Activated CD4-positive, CD25-positive, alpha-beta regulatory T cell treated with anti-CD3 and anti-CD28 coated beads, Interleukin-2, amount 50 U/mL, for 24 hours (primary cell): ENCODE measurements at regions not wholly inside any gene's neighbourhood (a gene's known extent, or its start where the extent isn't known, plus 50 kb on each side); places are given as distances from the start of the nearest gene placed in this dataset.

Source experiments
- ATAC-seq, 2 donors: fragments of 150-1000 bp; cut with Tn5 transposase; one replicate each; pipeline ENCODE4 v1.10.0; 2021; ENCODE audit warnings: mild to moderate bottlenecking in 1 of 2, moderate library complexity in 1 of 2

GRCh38 chr5:93313672-93314071, 267.3 kb downstream of the NR2F1-AS1 start:
- no peak for ATAC-seq

GRCh38 chr5:93311881-93312280, 269.1 kb downstream of the NR2F1-AS1 start:
- ATAC-seq: no peak

GRCh38 chr5:93307557-93307956, 273.5 kb downstream of the NR2F1-AS1 start:
- ATAC-seq: no peak

- ATAC-seq: no peak
Observed at GRCh38 chr5:93305984-93306383, 275.0 kb downstream of the NR2F1-AS1 start.

- no peak for ATAC-seq
Observed at GRCh38 chr5:93304456-93305250, 276.4 kb downstream of the NR2F1-AS1 start.

GRCh38 chr5:93303291-93303691, 277.7 kb downstream of the NR2F1-AS1 start:
- ATAC-seq: no peak

GRCh38 chr5:93302711-93303110, 278.3 kb downstream of the NR2F1-AS1 start:
- ATAC-seq: no peak

GRCh38 chr5:93300945-93301344, 280.1 kb downstream of the NR2F1-AS1 start:
- no peak for ATAC-seq

GRCh38 chr5:93300309-93300923, 280.6 kb downstream of the NR2F1-AS1 start:
- ATAC-seq: no peak

GRCh38 chr5:93299681-93300308, 281.2 kb downstream of the NR2F1-AS1 start:
- no peak for ATAC-seq

GRCh38 chr5:93297116-93297515, 283.9 kb downstream of the NR2F1-AS1 start:
- ATAC-seq: no peak

GRCh38 chr5:93296338-93296737, 284.7 kb downstream of the NR2F1-AS1 start:
- no peak for ATAC-seq

GRCh38 chr5:93294996-93295395, 286.0 kb downstream of the NR2F1-AS1 start:
- ATAC-seq: no peak

- no peak for ATAC-seq
Observed at GRCh38 chr5:93294199-93294598, 286.8 kb downstream of the NR2F1-AS1 start.

- no peak for ATAC-seq
Observed at GRCh38 chr5:93289942-93290341, 291.1 kb downstream of the NR2F1-AS1 start.

GRCh38 chr5:93285461-93285860, 295.6 kb downstream of the NR2F1-AS1 start:
- ATAC-seq: no peak

- no peak for ATAC-seq
Observed at GRCh38 chr5:93281980-93282772, 298.8 kb downstream of the NR2F1-AS1 start.

- ATAC-seq: no peak
Observed at GRCh38 chr5:93280518-93280917, 300.5 kb downstream of the NR2F1-AS1 start.

- no peak for ATAC-seq
Observed at GRCh38 chr5:93279296-93279963, 301.6 kb downstream of the NR2F1-AS1 start.

GRCh38 chr5:93278896-93279295, 302.1 kb downstream of the NR2F1-AS1 start:
- no peak for ATAC-seq

GRCh38 chr5:93277051-93277450, 304.0 kb downstream of the NR2F1-AS1 start:
- ATAC-seq: no peak

GRCh38 chr5:93275376-93275775, 305.6 kb downstream of the NR2F1-AS1 start:
- no peak for ATAC-seq

GRCh38 chr5:93274291-93274690, 306.7 kb downstream of the NR2F1-AS1 start:
- ATAC-seq: no peak
